K562 (cell line): ENCODE measurements at regions not wholly inside any gene's neighbourhood (a gene's known extent, or its start where the extent isn't known, plus 50 kb on each side); places are given as distances from the start of the nearest gene placed in this dataset.

Experiments
- ATAC-seq: fragments of 200-7000 bp; cut with Tn5 transposase; 3 replicates; pipeline ENCODE4 v1.9.1; 2020; ENCODE audit warnings: moderate library complexity
- BruUV-seq: library from RNA; stranded (reverse); fragments of 400-500 nt; replicated peaks from 2 replicates; lab custom pipeline; 2021; lab: Mats Ljungman, UMichigan
- CTCF ChIA-PET: fragments of 300-600 bp; formaldehyde crosslinking; extraction: SDS; loops from one replicate; lab custom pipeline; 2021; ENCODE audit warnings: low intra/inter-chr PET ratio; lab: Yijun Ruan, JAX
- POLR2A ChIA-PET: fragments of 300-600, 350-650 bp; sonication (Branson Sonifier 250); formaldehyde crosslinking; extraction: SDS; loops from one replicate; lab custom pipeline; 2021; ENCODE audit warnings: antibody characterized with exemption, inconsistent platforms; lab: Yijun Ruan, JAX
- DNase-seq, 4 experiments: peaks; one replicate each; pipeline versions ENCODE4 v3.0.0 to v3.0.0-alpha.2; 2011 to 2018; ENCODE audit warnings: low spot score in 3 of 4, mixed read lengths in 3 of 4; ENCODE audit errors: extremely low read depth in 1 of 4
- FAIRE-seq: peaks from 2 replicates; lab custom pipeline; 2011; peaks lifted over from hg19 to GRCh38; lab: Jason Lieb, UNC
- H2AFZ ChIP-seq: 2 replicates; pipeline ENCODE4 v1.6.0; 2011; ENCODE audit warnings: low read depth, low read length, control low read depth, inconsistent platforms
- H3K27ac ChIP-seq: fragments of 200-600 bp; 3 replicates; pipeline ENCODE4 v1.8.0; 2011; ENCODE audit warnings: low read depth, mild to moderate bottlenecking, control low read depth, inconsistent platforms, low read length, moderate library complexity, mixed read lengths; ENCODE audit errors: extremely low read depth
- H3K27me3 ChIP-seq, 2 experiments: fragments of 300-600 bp in 1 of 2; 2 replicates in 1 of 2; 3 replicates in 1 of 2; pipeline versions ENCODE4 v1.6.0 to v1.8.0; 2011; ENCODE audit warnings: inconsistent platforms in 2 of 2, low read length in 2 of 2, mild to moderate bottlenecking in 1 of 2, mixed read lengths in 1 of 2, moderate library complexity in 1 of 2; ENCODE audit not compliant: control insufficient read depth in 2 of 2, insufficient read depth in 2 of 2
- H3K36me3 ChIP-seq: fragments of 300-600 bp; 3 replicates; pipeline ENCODE4 v1.8.0; 2011; ENCODE audit warnings: mild to moderate bottlenecking, low read length, inconsistent platforms; ENCODE audit not compliant: control insufficient read depth, insufficient read depth
- H3K4me1 ChIP-seq, 2 experiments: fragments of 200-600 bp in 1 of 2; replicated peaks in 1 of 2; 2 replicates in 1 of 2; 3 replicates in 1 of 2; pipeline versions ENCODE4 v1.5.1 to v1.8.0; 2011; ENCODE audit warnings: inconsistent platforms in 2 of 2, low read length in 2 of 2, mild to moderate bottlenecking in 1 of 2, mixed read lengths in 1 of 2, moderate library complexity in 1 of 2; ENCODE audit not compliant: control insufficient read depth in 2 of 2, insufficient read depth in 2 of 2
- H3K4me2 ChIP-seq: 2 replicates; pipeline ENCODE4 v1.6.1; 2011; ENCODE audit warnings: low read length, control low read depth, inconsistent platforms, mixed read lengths; ENCODE audit not compliant: insufficient read depth
- H3K4me3 ChIP-seq: fragments of 200-600 bp; sonication (generic), shearing (Covaris generic); 2 replicates; pipeline ENCODE4 v1.5.1; 2016; ENCODE audit warnings: control low read depth, inconsistent platforms
- H3K79me2 ChIP-seq: fragments of 200-600 bp; 3 replicates; pipeline ENCODE4 v1.8.0; 2011; ENCODE audit warnings: low read length, inconsistent platforms; ENCODE audit not compliant: control insufficient read depth, insufficient read depth
- H3K9ac ChIP-seq, 2 experiments: 2 replicates each; pipeline versions ENCODE4 v1.6.0 to v1.6.1; 2011; ENCODE audit warnings: low read depth in 2 of 2, low read length in 2 of 2, control low read depth in 1 of 2, inconsistent platforms in 1 of 2, mild to moderate bottlenecking in 1 of 2, mixed read lengths in 1 of 2; ENCODE audit not compliant: insufficient read depth in 1 of 2
- H3K9me1 ChIP-seq: one replicate; pipeline ENCODE4 v1.6.0; 2011; ENCODE audit warnings: inconsistent platforms, mild to moderate bottlenecking, low read length, moderate library complexity; ENCODE audit not compliant: control insufficient read depth, insufficient read depth
- H3K9me3 ChIP-seq: replicated peaks from 2 replicates; pipeline ENCODE4 v1.5.1; 2011; ENCODE audit warnings: low read depth, low read length, inconsistent platforms; ENCODE audit not compliant: control insufficient read depth, insufficient read depth
- H4K20me1 ChIP-seq: replicated peaks from 2 replicates; pipeline ENCODE4 v1.6.1; 2011; ENCODE audit warnings: low read length, inconsistent platforms, mixed read lengths; ENCODE audit not compliant: control insufficient read depth, insufficient read depth
- CHCHD3 ChIP-seq: fragments of 250-450 bp; sonication (Bioruptor Pico); IDR thresholded peaks from 2 replicates; pipeline ENCODE4 v2.1.2; 2022; ENCODE audit warnings: mild to moderate bottlenecking
- CREBBP ChIP-seq: IDR thresholded peaks from one replicate; pipeline ENCODE4 v1.6.1; 2012; ENCODE audit warnings: low read depth, mild to moderate bottlenecking, control low read depth, inconsistent platforms, low read length
- HNRNPK ChIP-seq: fragments of 200-400 bp; formaldehyde crosslinking; IDR thresholded peaks from one replicate; pipeline ENCODE4 v1.6.1; 2018; ENCODE audit warnings: mild to moderate bottlenecking, low read depth, low read length; ENCODE audit not compliant: poor library complexity, severe bottlenecking
- ZBTB1 ChIP-seq: sonication (generic); formaldehyde crosslinking; IDR thresholded peaks from 2 replicates; pipeline ENCODE4 v1.8.1; 2023; ENCODE audit warnings: missing genetic modification reagents, low read depth, mild to moderate bottlenecking, borderline replicate concordance
- ZFPM2 ChIP-seq: fragments of 250-450 bp; sonication (Bioruptor Pico); IDR thresholded peaks from 2 replicates; pipeline ENCODE4 v1.5.1; 2022; ENCODE audit warnings: mild to moderate bottlenecking
- ZNF311 ChIP-seq: fragments of 250-450 bp; sonication (Bioruptor Pico); IDR thresholded peaks from 2 replicates; pipeline ENCODE4 v1.4.0; 2020; ENCODE audit warnings: mild to moderate bottlenecking, moderate library complexity
- ZNF589 ChIP-seq: fragments of 200-800 bp; sonication (Bioruptor generic); IDR thresholded peaks from 2 replicates; pipeline ENCODE4 v1.6.1; 2016; ENCODE audit warnings: low read depth, missing genetic modification characterization, missing compliant biosample characterization
- ZSCAN32 ChIP-seq: fragments of 450-650 bp; formaldehyde crosslinking; IDR thresholded peaks from 2 replicates; pipeline ENCODE4 v1.4.0; 2020; ENCODE audit warnings: mild to moderate bottlenecking, moderate library complexity
- WGBS: fragments of 100-300 bp; shearing (Covaris generic); methylation state at CpG from one replicate; pipeline ENCODE4 v1.1.6; 2016; ENCODE audit warnings: low coverage, mixed read lengths; ENCODE audit not compliant: insufficient coverage; ENCODE audit errors: missing lambda C conversion rate; 5-methylcytosine and 5-hydroxymethylcytosine counted together
- in situ Hi-C: fragments of 300-500 bp; cut with MboI; formaldehyde crosslinking; loops from 4 replicates; pipeline ENCODE4 v1.15.0; 2018; ENCODE audit warnings: inconsistent platforms, mixed read lengths
- intact Hi-C: fragments of 100-400 bp; cut with micrococcal nuclease; formaldehyde crosslinking; loops from 2 replicates; pipeline ENCODE4 v1.14.2; 2022
- TF ChIP-seq, protein P1 (sequence below): fragments of 450-650 bp; formaldehyde crosslinking; IDR thresholded peaks from 2 replicates; pipeline ENCODE4 v1.4.0; 2022; ENCODE audit warnings: missing genetic modification characterization
- TF ChIP-seq, protein P2 (sequence below): sonication (generic); formaldehyde crosslinking; IDR thresholded peaks from 2 replicates; pipeline ENCODE4 v1.4.0; 2020; ENCODE audit warnings: mild to moderate bottlenecking, missing genetic modification reagents
- TF ChIP-seq, protein P3 (sequence below), 2 experiments: IDR thresholded peaks; 2 replicates each; pipeline ENCODE4 v1.6.1; 2012; ENCODE audit warnings: improper control_type of control experiment in 2 of 2, low read depth in 2 of 2, low read length in 2 of 2, borderline replicate concordance in 1 of 2
- TF ChIP-seq, protein P4 (sequence below): fragments of 150-350 bp; conservative IDR thresholded peaks from 2 replicates; pipeline ENCODE4 v1.6.1; 2014; ENCODE audit warnings: low read length

DNA sequence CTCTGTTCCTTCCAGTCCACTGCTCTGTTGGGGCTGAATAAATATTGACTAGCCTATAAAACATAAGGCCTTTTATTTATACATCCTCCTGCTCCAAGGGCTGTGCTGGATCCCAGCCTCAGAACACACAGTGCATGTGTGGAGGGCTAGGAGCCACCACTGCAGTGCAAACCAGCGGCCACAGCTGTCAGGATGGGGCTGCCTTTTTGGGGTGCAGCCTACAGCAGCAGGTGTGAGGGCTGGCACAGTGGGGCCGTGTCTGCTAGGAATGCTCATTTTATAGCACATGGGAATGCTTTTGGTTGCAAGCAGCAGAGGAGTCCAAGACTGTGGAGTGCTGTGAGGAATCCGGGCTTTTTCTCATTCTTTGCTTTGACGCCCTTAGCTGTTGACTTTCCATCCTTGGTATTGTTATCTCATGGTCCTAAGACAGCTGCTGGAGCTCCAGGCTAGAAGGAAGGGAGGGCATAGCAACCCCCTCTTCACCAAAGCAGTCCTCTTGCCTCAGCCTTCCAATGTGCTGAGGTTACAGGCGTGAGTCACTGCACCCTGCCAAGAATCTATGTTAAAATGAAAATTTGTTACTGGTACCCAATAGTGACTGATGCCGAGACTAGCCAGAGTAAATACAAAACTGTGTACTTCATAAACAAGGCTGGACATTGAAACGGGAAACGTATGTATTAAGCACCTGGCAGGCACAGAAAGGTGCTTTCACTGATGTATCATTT, 334.3 kb upstream of the GATB start (continued):
- TF ChIP-seq, protein P1, sequence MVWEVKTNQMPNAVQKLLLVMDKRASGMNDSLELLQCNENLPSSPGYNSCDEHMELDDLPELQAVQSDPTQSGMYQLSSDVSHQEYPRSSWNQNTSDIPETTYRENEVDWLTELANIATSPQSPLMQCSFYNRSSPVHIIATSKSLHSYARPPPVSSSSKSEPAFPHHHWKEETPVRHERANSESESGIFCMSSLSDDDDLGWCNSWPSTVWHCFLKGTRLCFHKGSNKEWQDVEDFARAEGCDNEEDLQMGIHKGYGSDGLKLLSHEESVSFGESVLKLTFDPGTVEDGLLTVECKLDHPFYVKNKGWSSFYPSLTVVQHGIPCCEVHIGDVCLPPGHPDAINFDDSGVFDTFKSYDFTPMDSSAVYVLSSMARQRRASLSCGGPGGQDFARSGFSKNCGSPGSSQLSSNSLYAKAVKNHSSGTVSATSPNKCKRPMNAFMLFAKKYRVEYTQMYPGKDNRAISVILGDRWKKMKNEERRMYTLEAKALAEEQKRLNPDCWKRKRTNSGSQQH (CRISPR knock-in tag), result no peak
- TF ChIP-seq, protein P2, sequence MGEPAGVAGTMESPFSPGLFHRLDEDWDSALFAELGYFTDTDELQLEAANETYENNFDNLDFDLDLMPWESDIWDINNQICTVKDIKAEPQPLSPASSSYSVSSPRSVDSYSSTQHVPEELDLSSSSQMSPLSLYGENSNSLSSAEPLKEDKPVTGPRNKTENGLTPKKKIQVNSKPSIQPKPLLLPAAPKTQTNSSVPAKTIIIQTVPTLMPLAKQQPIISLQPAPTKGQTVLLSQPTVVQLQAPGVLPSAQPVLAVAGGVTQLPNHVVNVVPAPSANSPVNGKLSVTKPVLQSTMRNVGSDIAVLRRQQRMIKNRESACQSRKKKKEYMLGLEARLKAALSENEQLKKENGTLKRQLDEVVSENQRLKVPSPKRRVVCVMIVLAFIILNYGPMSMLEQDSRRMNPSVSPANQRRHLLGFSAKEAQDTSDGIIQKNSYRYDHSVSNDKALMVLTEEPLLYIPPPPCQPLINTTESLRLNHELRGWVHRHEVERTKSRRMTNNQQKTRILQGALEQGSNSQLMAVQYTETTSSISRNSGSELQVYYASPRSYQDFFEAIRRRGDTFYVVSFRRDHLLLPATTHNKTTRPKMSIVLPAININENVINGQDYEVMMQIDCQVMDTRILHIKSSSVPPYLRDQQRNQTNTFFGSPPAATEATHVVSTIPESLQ, result no peak
- TF ChIP-seq ZSCAN32 (CRISPR knock-in tag), result no peak

DNA sequence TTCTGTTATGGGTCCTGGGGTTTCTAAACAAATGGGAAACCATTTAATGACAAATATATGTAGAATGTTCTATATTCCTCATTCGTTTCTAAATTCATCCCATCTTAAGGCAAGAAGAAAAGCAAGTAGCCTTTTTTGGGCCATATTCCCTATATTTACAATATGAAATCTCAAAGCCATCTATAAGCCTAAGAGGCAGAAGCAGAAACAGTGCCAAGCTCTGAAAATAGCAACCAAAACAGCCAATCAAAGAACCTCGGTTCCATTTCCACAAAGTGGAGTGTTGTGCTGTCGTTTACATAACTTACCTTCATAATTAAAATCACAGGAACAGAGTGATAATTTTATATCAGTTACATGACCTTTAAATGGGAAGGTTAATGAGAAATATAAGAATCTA, 330.6 kb upstream of the GATB start:
- no TSS peak for BruUV-seq
- Histone ChIP-seq H3K79me2 (no peaks in the 10 kb centered on the region), H3K4me1 (no peaks in the 10 kb centered on the region), H3K27ac (no peak overlapping the region), H2AFZ (no peak overlapping the region), H4K20me1 (no peaks in the 10 kb centered on the region), H3K9ac (no peak overlapping the region), H3K27me3 (peaks cover 2 to 28% of the 10 kb centered on the region in 2 experiments; a peak in 3 of 5 replicates), H3K4me2 (no peak overlapping the region), H3K4me3 (no peak overlapping the region), H3K36me3 (no peaks in the 10 kb centered on the region), H3K9me1 (no peaks in the 10 kb centered on the region), H3K9me3 (no peaks in the 10 kb centered on the region)
- intact Hi-C loops, result no loop called here
- in situ Hi-C loops, result no loop called here
- ChIA-PET CTCF (no interaction called here), POLR2A (no interaction called here)
- ATAC-seq (no peak), DNase-seq (no peak), FAIRE-seq (no peak)
- whole genome bisulfite sequencing, result 0% methylated on average over 3 of the region's 3 CpGs
- no peak for TF ChIP-seq ZBTB1 (CRISPR knock-in tag)
- no peak for TF ChIP-seq CREBBP
- TF ChIP-seq, protein P3, sequence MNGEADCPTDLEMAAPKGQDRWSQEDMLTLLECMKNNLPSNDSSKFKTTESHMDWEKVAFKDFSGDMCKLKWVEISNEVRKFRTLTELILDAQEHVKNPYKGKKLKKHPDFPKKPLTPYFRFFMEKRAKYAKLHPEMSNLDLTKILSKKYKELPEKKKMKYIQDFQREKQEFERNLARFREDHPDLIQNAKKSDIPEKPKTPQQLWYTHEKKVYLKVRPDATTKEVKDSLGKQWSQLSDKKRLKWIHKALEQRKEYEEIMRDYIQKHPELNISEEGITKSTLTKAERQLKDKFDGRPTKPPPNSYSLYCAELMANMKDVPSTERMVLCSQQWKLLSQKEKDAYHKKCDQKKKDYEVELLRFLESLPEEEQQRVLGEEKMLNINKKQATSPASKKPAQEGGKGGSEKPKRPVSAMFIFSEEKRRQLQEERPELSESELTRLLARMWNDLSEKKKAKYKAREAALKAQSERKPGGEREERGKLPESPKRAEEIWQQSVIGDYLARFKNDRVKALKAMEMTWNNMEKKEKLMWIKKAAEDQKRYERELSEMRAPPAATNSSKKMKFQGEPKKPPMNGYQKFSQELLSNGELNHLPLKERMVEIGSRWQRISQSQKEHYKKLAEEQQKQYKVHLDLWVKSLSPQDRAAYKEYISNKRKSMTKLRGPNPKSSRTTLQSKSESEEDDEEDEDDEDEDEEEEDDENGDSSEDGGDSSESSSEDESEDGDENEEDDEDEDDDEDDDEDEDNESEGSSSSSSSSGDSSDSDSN (IDR thresholded peaks at IDR 0.05; ENCODE audit: borderline replicate concordance in 1 of 2, low read depth in 2 of 2, low read length in 2 of 2), result no peak
- TF ChIP-seq CHCHD3 (CRISPR knock-in tag), result no peak
- no peak for TF ChIP-seq ZFPM2 (CRISPR knock-in tag)
- TF ChIP-seq ZNF311 (CRISPR knock-in tag), result no peak
- TF ChIP-seq HNRNPK, result no peak
- no peak for TF ChIP-seq ZNF589 (CRISPR knock-in tag)
- TF ChIP-seq, protein P4, sequence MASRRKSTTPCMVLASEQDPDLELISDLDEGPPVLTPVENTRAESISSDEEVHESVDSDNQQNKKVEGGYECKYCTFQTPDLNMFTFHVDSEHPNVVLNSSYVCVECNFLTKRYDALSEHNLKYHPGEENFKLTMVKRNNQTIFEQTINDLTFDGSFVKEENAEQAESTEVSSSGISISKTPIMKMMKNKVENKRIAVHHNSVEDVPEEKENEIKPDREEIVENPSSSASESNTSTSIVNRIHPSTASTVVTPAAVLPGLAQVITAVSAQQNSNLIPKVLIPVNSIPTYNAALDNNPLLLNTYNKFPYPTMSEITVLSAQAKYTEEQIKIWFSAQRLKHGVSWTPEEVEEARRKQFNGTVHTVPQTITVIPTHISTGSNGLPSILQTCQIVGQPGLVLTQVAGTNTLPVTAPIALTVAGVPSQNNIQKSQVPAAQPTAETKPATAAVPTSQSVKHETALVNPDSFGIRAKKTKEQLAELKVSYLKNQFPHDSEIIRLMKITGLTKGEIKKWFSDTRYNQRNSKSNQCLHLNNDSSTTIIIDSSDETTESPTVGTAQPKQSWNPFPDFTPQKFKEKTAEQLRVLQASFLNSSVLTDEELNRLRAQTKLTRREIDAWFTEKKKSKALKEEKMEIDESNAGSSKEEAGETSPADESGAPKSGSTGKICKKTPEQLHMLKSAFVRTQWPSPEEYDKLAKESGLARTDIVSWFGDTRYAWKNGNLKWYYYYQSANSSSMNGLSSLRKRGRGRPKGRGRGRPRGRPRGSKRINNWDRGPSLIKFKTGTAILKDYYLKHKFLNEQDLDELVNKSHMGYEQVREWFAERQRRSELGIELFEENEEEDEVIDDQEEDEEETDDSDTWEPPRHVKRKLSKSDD, result no peak
